GM10266 (cell line): ENCODE measurements at regions not wholly inside any gene's neighbourhood (a gene's known extent, or its start where the extent isn't known, plus 50 kb on each side); places are given as distances from the start of the nearest gene placed in this dataset.
"Not testable (repeated sequence)": the region's sequence is repeated elsewhere in the genome, so short reads cannot be mapped to it uniquely, and the experiment has no call there.

Experiments
- DNase-seq: peaks from one replicate; pipeline ENCODE4 v3.0.0; 2012; ENCODE audit errors: extremely low spot score
- CTCF ChIP-seq: IDR thresholded peaks from 2 replicates; pipeline ENCODE4 v1.5.1; 2012; ENCODE audit warnings: mild to moderate bottlenecking, low read depth; ENCODE audit not compliant: control insufficient read depth, insufficient read depth; ENCODE audit errors: missing control alignments

- TF ChIP-seq CTCF: no peak
- DNase-seq: no peak
Measured at GRCh38 chr2:221994926-221995325, 303.9 kb downstream of the PAX3 start.

GRCh38 chr2:221984376-221984775 is 314.4 kb downstream of the PAX3 start:
- not testable (repeated sequence) for DNase-seq

DNA sequence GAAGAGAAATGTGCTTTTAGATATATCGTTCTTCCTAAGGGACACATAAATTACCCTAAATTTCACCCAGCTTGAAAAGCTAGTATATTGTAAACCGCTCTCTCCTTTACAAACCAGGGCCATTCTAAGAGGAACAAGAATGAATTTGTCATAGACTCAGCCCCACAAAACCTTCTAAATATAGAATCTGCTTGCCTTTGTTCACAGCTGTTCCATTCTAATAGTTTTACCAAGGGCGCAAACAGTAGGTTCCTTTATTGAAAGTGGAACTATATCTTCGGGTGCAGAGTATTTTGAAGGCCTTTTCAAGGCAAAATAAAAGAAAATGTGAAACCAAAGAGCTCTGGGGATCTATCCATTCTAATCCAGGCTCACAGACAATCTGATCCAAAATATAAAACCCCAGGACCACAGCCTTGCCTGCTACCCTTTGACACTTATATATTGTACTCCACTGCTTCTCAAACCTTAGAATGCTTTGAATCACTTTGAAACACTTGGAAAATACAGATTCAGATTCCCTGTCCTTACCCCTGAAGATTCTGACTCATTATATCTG is 316.8 kb downstream of the PAX3 start:
- no peak for TF ChIP-seq CTCF
- no peak for DNase-seq

GRCh38 chr2:221975151-221975550 is 323.6 kb downstream of the PAX3 start:
- no peak for DNase-seq
- TF ChIP-seq CTCF: no peak

- DNase-seq: no peak
- no peak for TF ChIP-seq CTCF
Measured at GRCh38 chr2:221973902-221974301, 324.9 kb downstream of the PAX3 start.

DNA sequence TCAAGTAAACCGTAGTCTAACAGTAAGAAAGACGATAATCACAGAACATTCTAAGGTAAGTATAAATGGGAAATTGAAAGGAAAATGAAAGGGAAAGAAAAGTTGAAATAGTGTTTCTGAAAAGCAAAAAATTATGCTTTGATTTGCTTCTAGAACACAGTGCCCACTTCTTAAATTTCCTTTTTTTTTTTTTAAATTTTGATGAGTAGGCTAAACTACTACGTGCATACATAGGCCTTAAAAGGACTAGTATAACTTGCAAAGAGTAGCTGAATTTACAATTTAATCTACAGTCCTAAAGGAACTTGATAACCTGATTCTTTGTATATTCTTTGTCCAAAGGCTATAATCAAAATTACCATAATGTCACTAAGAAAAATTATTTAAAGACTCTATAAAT is 325.3 kb downstream of the PAX3 start:
- no peak for TF ChIP-seq CTCF
- no peak for DNase-seq

DNA sequence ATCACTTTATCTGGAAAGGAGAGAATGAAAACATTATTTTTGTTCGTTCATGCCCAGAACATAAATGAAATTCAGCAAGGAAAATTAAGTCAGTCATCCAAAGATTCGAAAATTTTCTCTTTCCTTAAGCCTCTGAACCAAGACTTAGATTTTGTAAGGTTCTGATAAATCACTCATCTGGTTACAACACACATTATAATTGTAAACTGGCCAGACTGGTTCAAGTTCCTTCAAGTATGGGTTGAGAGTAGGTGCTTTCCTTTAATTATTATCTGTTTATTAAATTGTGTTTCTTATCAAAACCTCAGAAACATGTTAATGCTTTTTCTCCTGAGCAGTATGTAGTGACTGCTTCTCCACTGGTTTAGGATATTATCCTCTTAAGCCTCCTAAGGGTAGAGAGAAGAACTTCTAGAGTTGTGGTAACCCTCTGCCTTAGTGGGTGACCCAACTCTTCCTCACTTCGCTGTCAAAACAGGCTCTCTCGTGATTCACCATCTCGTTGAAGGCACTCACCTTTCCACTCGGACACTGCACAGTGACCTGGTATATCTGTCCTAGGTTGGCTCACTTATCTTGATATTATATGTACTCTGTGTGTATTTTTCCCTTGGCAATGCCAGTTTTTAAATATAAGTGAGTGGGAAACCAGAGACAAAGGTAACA is 325.9 kb downstream of the PAX3 start:
- no peak for TF ChIP-seq CTCF
- no peak for DNase-seq

DNA sequence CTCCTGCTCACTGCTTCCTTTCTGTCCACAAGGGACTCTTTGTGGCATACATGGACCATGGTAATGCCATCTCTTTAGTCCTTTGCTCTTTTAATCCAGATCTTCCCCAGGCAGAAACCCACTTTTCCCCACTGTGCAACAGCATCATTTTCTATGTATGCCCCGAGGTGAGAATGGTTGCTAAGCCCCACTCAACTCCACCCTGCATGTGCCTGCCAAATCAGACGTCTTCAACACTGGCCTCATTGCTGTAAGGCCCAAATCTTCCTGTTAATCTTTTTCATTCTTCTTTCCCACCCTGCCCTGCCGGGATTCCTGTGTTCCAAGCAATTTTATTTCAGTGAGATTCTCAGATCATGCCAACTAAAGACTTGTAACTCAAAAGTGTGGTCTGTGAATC is 328.4 kb downstream of the PAX3 start:
- no peak for TF ChIP-seq CTCF
- no peak for DNase-seq
